NCI-H82 treated with DMSO at 0.1 percent for 48 hours (cell line): ENCODE measurements at regions not wholly inside any gene's neighbourhood (a gene's known extent, or its start where the extent isn't known, plus 50 kb on each side); places are given as distances from the start of the nearest gene placed in this dataset.
"Not testable (repeated sequence)": the region's sequence is repeated elsewhere in the genome, so short reads cannot be mapped to it uniquely, and the experiment has no call there.

Experiments used
- DNase-seq: peaks from one replicate; lab custom pipeline; 2025; ENCODE audit not compliant: unreplicated experiment; lab: John Stamatoyannopoulos, UW

DNA sequence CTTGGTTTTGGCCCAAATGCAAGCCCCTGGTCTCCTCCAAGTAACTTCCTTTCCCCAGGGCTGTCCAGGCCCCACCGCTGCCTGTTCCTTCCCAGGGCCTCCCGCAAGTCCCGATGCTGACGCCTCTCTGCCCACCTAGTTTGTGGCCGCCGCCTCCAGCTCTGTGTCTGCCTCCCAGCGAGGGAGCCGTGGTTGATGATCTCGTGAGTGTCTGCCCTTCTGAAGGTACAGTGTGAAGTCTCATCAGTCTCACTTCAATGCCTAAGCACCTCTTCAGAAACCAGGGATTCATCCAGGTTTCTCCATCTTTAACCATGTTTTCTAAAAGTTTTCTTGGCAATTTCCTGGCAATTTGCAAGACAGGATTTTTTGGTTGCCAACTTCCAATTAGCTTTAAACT is 127.5 kb downstream of the TMEM121 start:
- DNase-seq = not testable (repeated sequence)

DNA sequence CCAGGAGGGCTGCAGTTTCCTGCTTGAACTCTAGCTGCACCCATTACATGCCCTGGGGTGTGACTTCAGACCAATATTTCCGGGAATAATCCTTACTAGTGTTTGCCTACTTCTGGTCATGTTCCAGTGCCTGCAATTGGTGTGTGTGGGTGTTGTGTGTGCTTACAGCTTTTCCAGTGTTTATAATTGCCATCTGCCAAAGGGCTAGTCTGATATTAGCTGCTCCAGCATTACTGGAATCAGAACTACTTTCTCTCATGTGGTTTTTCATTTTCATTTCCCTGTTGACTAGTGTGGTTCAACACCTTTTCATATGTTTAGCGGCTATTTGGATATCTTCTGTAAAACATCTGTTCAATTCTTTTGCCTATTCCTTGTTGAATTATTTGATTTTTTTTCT is 132.9 kb downstream of the TMEM121 start:
- DNase-seq = not testable (repeated sequence)

DNA sequence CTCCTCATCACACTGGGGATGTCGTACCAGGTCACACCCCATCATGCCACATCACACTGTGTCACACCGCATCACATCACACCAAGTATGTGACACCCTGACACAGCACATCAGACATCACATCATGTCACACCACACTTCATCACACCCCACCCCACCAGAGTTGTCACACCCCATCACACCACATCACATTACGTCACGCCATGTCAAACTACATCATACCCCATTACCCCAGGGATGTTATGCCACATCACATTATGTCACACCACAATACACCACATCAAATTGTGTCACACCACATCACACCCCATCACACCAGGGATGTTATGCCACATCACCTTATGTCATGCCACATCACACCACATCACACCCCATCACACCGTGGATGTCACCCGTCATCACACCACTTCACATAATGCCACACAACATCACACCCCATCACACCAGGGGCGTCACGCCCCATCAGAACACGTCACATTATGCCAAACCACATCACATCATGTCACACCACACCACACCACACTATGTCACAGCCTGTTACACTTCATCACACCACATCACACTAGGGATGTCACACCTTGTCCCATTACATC is 133.6 kb downstream of the TMEM121 start:
- no peak for DNase-seq

DNA sequence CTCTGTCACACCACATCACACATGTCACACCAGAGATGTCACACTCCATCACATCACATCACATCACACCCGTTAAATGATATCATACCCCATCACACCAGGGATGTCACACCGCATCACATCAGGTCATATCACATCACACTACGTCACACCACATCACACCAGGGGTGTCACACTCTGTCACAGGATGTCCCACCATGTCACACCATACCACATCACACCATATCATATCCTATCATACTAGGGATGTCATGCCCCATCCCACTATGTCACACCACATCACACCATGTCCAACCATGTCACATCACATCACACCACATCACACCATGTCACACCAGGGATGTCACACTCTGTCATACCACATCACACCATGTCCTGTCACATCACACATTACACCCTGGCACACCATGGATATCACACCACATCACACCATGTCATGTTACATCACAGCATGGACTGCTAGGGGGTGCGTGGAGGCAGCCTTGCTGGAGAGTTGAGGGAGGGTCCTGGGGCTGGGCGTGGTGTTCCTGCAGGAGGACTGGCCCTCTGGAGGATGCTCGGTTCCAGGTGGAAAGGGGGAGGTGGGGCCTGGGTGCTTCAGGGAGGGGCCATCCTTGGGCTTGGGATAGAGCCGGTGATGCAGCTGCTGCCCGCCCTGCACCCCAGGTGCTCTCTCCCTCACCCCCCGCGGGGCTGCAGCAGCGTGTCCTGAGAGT is 134.6 kb downstream of the TMEM121 start:
- DNase-seq = no peak

DNA sequence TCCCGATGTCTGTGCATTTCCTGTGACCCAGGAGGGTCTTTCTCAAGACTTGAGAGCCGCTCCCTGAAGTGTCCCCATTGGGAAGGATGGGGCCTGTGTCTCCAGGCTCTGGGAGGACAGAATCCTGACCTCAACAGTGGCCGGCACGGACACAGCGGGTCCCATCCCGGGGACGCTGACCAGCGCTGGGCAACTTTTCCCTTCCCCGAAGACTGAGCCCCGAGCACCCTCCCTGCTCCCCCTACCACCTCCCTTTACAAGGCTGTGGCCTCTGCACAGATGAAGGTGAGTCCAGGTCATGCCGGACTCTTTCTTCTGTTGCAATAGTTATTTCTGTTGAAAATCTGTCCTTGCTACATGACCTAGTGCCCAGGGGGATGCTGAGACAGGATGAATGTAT is 135.7 kb downstream of the TMEM121 start:
- not testable (repeated sequence) for DNase-seq

DNA sequence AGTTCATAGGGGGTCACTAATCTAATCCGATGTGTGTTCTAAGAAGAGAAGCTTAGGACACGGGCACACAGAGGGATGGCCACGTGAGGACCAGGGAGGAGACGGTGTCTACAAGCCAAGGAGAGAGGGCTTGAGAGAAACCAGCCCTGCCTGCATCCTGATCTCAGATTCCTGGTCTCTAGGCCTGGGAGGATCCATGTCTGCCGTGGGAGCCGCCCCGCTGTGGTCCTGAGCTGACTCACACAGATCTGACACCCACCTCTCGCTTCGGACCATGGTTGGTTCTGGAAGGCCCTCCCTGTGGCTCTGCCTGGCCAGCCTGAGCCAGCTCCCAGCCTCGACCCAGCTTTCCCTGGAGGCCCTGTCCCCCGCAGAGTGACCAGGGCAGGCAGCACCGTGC is 136.2 kb downstream of the TMEM121 start:
- not testable (repeated sequence) for DNase-seq

DNA sequence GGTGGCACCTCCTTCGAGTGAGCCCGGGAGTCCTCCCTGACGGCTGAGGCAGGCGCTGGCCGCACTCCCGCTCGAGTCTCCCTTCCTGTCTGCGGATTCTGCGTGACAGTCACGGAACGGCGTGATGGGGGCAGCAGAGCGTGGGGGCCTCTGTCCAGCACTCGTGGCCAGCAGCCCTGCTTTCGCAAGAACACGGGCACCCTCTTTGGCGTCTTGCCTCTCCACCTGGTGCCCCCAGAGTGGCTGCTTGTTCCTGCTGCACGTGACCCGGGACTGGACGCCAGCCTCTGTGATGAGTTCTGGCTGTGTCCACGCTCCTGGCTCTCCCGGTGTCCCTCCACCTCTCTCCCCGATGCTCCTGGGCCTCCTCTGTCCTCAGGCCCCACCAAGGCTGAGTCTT is 136.9 kb downstream of the TMEM121 start:
- not testable (repeated sequence) for DNase-seq

DNA sequence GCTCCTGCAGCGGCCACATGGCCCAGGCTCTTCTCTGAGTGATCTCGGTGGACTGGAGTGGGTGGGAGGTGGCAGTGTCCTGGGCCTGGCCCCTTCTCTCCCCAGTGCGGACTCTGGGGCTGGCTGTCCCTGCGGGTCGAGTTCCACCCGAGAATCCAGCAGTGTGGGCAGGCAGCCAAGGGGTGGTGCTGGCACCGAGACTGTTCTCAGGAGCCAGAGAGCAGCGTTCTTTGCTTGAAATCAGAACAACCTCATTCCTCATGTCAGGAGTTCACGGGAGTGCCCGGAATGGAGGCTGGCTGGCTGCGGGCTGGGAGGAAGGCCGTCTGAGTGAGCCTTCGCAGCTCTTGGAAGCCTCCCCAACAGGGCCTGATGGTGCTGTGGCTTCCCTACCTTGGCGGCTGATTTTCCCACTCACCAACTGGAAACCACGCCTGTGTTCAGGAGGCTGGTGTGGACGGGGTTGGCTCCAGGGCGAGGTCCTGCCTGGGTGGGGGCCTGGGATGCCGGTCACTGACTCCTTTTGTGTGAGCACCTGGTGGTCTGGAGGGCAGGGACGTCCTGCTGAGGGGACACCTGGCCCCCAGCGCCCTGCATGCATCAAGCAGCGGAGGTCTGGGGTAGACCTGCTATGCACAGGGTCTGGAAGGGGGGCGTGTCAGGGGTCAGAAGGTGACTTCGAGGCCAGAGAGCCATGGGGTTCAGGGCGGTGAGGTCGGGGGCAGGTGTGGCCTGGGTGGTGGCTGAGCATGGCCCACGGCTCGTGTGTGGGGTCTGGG is 137.6 kb downstream of the TMEM121 start:
- not testable (repeated sequence) for DNase-seq

DNA sequence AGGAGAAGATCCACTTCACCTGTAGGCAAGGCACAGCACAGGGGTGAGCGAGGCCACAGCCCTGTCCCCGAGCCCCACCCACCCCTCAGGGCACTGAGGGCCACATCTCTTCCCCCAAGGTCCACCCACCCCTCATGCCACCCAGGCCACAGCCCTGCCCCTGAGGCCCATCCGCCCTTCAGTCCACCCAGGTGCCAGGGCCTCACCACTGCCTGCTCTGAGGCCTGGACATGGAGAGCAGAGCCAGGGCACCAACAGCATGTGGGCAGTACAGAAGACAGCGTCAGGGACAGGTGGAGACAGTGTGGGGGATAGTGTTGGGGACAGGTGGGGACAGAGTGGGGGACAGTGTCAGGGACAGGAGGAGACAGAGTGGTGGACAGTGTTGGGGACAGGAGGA is 138.3 kb downstream of the TMEM121 start:
- no peak for DNase-seq

GRCh38 chr14:105665247-105665950 is 139.0 kb downstream of the TMEM121 start:
- no peak for DNase-seq

GRCh38 chr14:105665951-105666277 is 139.5 kb downstream of the TMEM121 start:
- DNase-seq = no peak

GRCh38 chr14:105666420-105666819 is 140.0 kb downstream of the TMEM121 start:
- no peak for DNase-seq

GRCh38 chr14:105666991-105667662 is 140.7 kb downstream of the TMEM121 start:
- not testable (repeated sequence) for DNase-seq

DNA sequence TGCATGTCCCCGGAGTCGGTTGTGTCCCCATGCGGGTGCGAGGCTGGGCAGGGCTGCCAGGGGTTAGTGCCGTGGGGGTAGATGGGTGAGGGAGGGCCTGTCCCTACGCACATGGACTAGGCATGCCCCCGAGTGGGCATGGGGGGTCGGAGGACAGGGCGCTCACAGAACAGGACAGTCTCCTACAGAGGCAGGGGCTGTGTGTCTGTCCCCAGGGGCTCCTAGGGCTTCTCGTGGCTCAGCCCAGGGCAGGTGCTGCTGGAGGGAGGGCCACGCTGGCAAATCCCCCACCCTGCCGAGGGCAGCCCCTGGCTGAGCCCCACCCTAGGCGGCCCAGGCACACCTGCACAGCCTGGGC is 141.3 kb downstream of the TMEM121 start:
- DNase-seq = not testable (repeated sequence)

DNA sequence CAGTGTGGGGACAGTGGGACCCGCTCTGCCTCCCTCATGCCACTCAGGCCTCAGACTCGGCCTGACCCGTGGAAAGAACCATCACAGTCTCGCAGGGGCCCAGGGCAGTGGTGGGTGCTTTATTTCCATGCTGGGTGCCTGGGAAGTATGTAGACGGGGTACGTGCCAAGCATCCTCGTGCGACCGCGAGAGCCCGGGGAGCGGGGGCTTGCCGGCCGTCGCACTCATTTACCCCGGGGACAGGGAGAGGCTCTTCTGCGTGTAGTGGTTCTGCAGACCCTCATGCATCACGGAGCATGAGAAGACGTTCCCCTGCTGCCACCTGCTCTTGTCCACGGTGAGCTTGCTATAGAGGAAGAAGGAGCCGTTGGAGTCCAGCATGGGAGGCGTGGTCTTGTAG is 141.6 kb downstream of the TMEM121 start:
- DNase-seq = not testable (repeated sequence)

GRCh38 chr14:105668471-105669230 is 142.3 kb downstream of the TMEM121 start:
- not testable (repeated sequence) for DNase-seq

DNA sequence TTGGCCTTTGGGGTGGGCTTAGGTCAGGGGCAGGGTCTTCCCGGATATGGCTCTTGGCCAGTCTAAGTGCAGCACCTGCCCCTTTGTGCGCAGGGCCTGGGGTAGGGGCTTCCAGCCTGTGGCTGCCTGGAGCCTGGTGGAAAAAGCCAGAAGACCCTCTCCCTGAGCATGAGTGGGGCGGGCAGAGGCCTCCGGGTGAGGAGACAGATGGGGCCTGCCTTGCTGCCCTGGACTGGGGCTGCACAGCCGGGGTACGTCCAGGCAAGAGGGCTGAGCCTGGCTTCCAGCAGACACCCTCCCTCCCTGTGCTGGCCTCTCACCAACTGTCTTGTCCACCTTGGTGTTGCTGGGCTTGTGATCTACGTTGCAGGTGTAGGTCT is 142.8 kb downstream of the TMEM121 start:
- DNase-seq = not testable (repeated sequence)

DNA sequence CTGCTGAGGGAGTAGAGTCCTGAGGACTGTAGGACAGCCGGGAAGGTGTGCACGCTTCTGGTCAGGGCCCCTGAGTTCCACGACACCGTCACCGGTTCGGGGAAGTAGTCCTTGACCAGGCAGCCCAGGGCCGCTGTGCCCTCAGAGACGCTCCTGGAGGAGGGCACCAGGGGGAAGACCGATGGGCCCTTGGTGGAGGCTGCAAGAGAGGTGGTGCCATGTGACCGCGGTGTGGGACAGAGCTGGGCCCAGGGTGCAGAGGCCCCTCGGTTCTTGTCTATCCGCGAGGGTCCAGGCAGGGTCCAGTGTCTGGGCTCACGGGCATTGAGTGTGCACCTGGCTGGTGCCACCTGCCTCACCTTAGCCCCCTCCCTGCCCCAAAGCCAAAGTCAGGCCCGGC is 143.3 kb downstream of the TMEM121 start:
- not testable (repeated sequence) for DNase-seq

- not testable (repeated sequence) for DNase-seq
These were observed 146.2 kb downstream of the TMEM121 start for GRCh38 chr14:105672450-105673200.

- not testable (repeated sequence) for DNase-seq
These were observed 149.1 kb downstream of the TMEM121 start for GRCh38 chr14:105675433-105675832.
